Aorta (tissue), 5 donors: ENCODE measurements at regions not wholly inside any gene's neighbourhood (a gene's known extent, or its start where the extent isn't known, plus 50 kb on each side); places are given as distances from the start of the nearest gene placed in this dataset.

Experiments
- ATAC-seq: fragments of 200-7000 bp; cut with Tn5 transposase; one replicate; pipeline ENCODE4 v1.9.1; 2022; ENCODE audit warnings: moderate library complexity; ENCODE audit not compliant: low FRiP score
- DNase-seq, 2 donors: peaks; one replicate each; pipeline ENCODE4 v3.0.0-alpha.2; 2020
- H3K27ac ChIP-seq, 2 donors: one replicate each; pipeline ENCODE4 v1.5.1; 2013; ENCODE audit warnings: low read length in 2 of 2, mild to moderate bottlenecking in 2 of 2, moderate library complexity in 2 of 2, control low read depth in 1 of 2, inconsistent platforms in 1 of 2, low read depth in 1 of 2
- H3K27me3 ChIP-seq, 2 donors: one replicate each; pipeline ENCODE4 v1.6.1; 2013; ENCODE audit warnings: control low read depth in 1 of 2, low read length in 1 of 2, mild to moderate bottlenecking in 1 of 2, moderate library complexity in 1 of 2; ENCODE audit not compliant: insufficient read depth in 2 of 2, control insufficient read depth in 1 of 2
- H3K36me3 ChIP-seq, 2 donors: one replicate each; pipeline ENCODE4 v1.6.1; 2013; ENCODE audit warnings: control low read depth in 1 of 2, low read length in 1 of 2, mild to moderate bottlenecking in 1 of 2; ENCODE audit not compliant: insufficient read depth in 2 of 2, control insufficient read depth in 1 of 2
- H3K4me1 ChIP-seq, 2 donors: one replicate each; pipeline ENCODE4 v1.6.1; 2013; ENCODE audit warnings: low read length in 2 of 2, control low read depth in 1 of 2, mild to moderate bottlenecking in 1 of 2, moderate library complexity in 1 of 2; ENCODE audit not compliant: insufficient read depth in 2 of 2, control insufficient read depth in 1 of 2
- H3K4me3 ChIP-seq, 2 donors: one replicate each; pipeline ENCODE4 v1.5.1; 2013; ENCODE audit warnings: low read length in 2 of 2, control low read depth in 1 of 2, mild to moderate bottlenecking in 1 of 2
- H3K9me3 ChIP-seq: one replicate; pipeline ENCODE4 v1.6.1; 2013; ENCODE audit warnings: mild to moderate bottlenecking, low read length; ENCODE audit not compliant: control insufficient read depth
- WGBS, 2 donors: extraction: QIAGEN DNeasy Blood & Tissue Kit; methylation state at CpG; one replicate each; pipeline ENCODE4 v1.1.7; 2013; 5-methylcytosine and 5-hydroxymethylcytosine counted together
- intact Hi-C, 2 donors: fragments of 100-400 bp; cut with DNase I; formaldehyde crosslinking; loops; one replicate each; pipeline versions ENCODE4 v1.14.2 to v1.15.0; 2022
- donor health status: healthy with polysubstance abuse.
- donor health status: Bipolar disorder and iron deficiency.
- donor health status: DM: no; HTN: no; CAD: no.
- donor health status: DM: no; HTN: no; CAD: no.
- donor health status: DM: yes; HTN: yes; CAD: no.

DNA sequence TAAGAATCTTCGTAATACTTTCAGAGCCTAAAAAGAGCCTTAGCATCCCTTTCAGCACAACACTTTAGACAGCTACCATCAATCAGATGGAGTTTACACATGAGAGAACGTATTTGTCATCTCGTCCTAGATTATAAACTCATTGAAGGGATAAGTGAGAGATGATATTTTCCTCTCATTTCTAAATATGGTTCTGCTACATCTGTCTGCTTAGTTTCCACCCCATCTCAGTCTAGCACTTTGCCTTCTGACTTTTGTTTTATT lies 208.4 kb upstream of the CD180 start:
- no peaks in the 10 kb centered on the region for H3K27me3 ChIP-seq
- H3K27ac ChIP-seq = no peak overlapping the region
- no peak overlapping the region for H3K4me3 ChIP-seq
- intact Hi-C loops = no loop called here
- ATAC-seq = no peak
- H3K9me3 ChIP-seq = no peaks in the 10 kb centered on the region
- 66 to 84% methylated on average over 3 of the region's 3 CpGs for WGBS, 2 donors
- no peak for DNase-seq
- H3K4me1 ChIP-seq = no peaks in the 10 kb centered on the region
- no peaks in the 10 kb centered on the region for H3K36me3 ChIP-seq

- no peak overlapping the region for H3K27ac ChIP-seq
- WGBS, 2 donors = 58 to 63% methylated on average over 6 of the region's 6 CpGs
These were observed 207.9 kb upstream of the CD180 start for GRCh38 chr5:67404256-67405100.

DNA sequence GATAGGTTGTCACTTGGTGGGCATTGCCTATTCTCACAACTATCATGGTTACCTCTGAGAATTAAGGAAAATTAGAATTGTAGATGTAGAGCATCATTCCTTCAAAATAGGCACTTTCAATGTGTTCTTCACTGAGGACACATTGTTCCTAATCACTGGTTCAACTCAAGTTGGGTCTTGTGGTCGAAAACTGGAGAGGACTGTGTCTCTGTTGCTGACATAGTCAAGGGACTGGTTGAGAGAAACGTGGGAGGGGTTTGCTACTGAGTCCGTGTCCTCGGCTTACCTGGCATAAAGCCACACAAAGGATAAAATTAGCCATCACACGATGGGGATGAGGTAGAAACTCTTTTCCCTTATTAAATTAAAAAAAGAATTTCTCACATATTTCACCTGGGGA lies 205.9 kb upstream of the CD180 start:
- no peak for ATAC-seq
- 75 to 79% methylated on average over 5 of the region's 5 CpGs for WGBS, 2 donors
- H3K27ac ChIP-seq = no peak overlapping the region
- no peak overlapping the region for H3K4me3 ChIP-seq
- H3K36me3 ChIP-seq = no peaks in the 10 kb centered on the region
- H3K4me1 ChIP-seq = no peaks in the 10 kb centered on the region
- no peak for DNase-seq
- H3K9me3 ChIP-seq = no peaks in the 10 kb centered on the region
- H3K27me3 ChIP-seq = no peaks in the 10 kb centered on the region
- intact Hi-C loops = no loop called here

More at GRCh38 chr5:67404256-67405100, 207.9 kb upstream of the CD180 start:
- H3K4me1 ChIP-seq = no peaks in the 10 kb centered on the region
- ATAC-seq = no peak
- no peak overlapping the region for H3K4me3 ChIP-seq
- intact Hi-C loops = no loop called here
- no peaks in the 10 kb centered on the region for H3K36me3 ChIP-seq
- H3K27me3 ChIP-seq = no peaks in the 10 kb centered on the region
- DNase-seq = no peak
- H3K9me3 ChIP-seq = no peaks in the 10 kb centered on the region

GRCh38 chr5:67401172-67401571 lies 204.6 kb upstream of the CD180 start:
- no peaks in the 10 kb centered on the region for H3K4me1 ChIP-seq
- intact Hi-C loops = no loop called here
- 42 to 50% methylated on average over 2 of the region's 2 CpGs for WGBS, 2 donors

DNA sequence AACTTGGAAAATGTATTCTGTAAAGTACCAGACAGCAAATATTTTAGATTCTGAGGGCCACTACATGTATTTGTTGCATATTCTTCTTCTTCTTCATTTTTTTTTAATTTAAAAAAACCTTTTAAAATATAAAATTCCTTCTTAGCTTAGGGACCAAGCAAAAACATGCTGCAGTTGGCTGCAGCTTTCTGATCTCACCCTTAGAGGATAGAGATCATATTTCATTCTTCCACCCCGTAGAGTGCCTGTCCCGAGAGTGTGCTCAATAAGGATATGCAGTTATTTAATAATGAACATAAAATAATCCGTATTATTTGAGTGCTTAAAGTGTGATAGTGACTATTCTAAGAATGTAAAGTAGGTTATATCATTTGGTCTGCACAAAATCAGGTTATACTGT lies 204.2 kb upstream of the CD180 start:
- Histone ChIP-seq H3K27ac (no peak overlapping the region), H3K4me3 (no peak overlapping the region), H3K4me1 (no peaks in the 10 kb centered on the region), H3K27me3 (no peaks in the 10 kb centered on the region), H3K36me3 (no peaks in the 10 kb centered on the region), H3K9me3 (no peaks in the 10 kb centered on the region)
- no peak for DNase-seq
- intact Hi-C loops = no loop called here
- 50% methylated on average over 3 of the region's 3 CpGs for WGBS, 2 donors
- ATAC-seq = no peak

More at GRCh38 chr5:67401172-67401571, 204.6 kb upstream of the CD180 start:
- ATAC-seq = no peak
- no peak for DNase-seq
- no peak overlapping the region for H3K27ac ChIP-seq
- H3K4me3 ChIP-seq = no peak overlapping the region
- H3K27me3 ChIP-seq = no peaks in the 10 kb centered on the region
- H3K9me3 ChIP-seq = no peaks in the 10 kb centered on the region
- H3K36me3 ChIP-seq = no peaks in the 10 kb centered on the region

- DNase-seq (no peak), ATAC-seq (no peak)
- H3K27ac ChIP-seq = no peak overlapping the region
- no peaks in the 10 kb centered on the region for H3K27me3 ChIP-seq
- H3K4me3 ChIP-seq = no peak overlapping the region
- no peaks in the 10 kb centered on the region for H3K9me3 ChIP-seq
- intact Hi-C loops = no loop called here
- H3K4me1 ChIP-seq = no peaks in the 10 kb centered on the region
- WGBS, 2 donors = 55 to 64% methylated on average over 2 of the region's 2 CpGs
- H3K36me3 ChIP-seq = no peaks in the 10 kb centered on the region
These were observed 199.3 kb upstream of the CD180 start for GRCh38 chr5:67395790-67396418.

- ATAC-seq (no peak), DNase-seq (no peak)
- H3K4me1 ChIP-seq = no peaks in the 10 kb centered on the region
- no peaks in the 10 kb centered on the region for H3K9me3 ChIP-seq
- no peaks in the 10 kb centered on the region for H3K27me3 ChIP-seq
- no peaks in the 10 kb centered on the region for H3K36me3 ChIP-seq
- no peak overlapping the region for H3K27ac ChIP-seq
- H3K4me3 ChIP-seq = no peak overlapping the region
- intact Hi-C loops = no loop called here
These were observed 196.6 kb upstream of the CD180 start for GRCh38 chr5:67393211-67393610.

GRCh38 chr5:67390935-67391334 lies 194.3 kb upstream of the CD180 start:
- no peak overlapping the region for H3K4me3 ChIP-seq
- WGBS, 2 donors = 83 to 89% methylated on average over 1 of the region's 1 CpG
- no peaks in the 10 kb centered on the region for H3K27me3 ChIP-seq
- H3K4me1 ChIP-seq = no peaks in the 10 kb centered on the region
- no peaks in the 10 kb centered on the region for H3K36me3 ChIP-seq
- no peaks in the 10 kb centered on the region for H3K9me3 ChIP-seq
- DNase-seq = no peak
- intact Hi-C loops = no loop called here
- ATAC-seq = no peak
- H3K27ac ChIP-seq = no peak overlapping the region

- DNase-seq (no peak), ATAC-seq (no peak)
- intact Hi-C loops = no loop called here
- no peaks in the 10 kb centered on the region for H3K9me3 ChIP-seq
- H3K4me1 ChIP-seq = no peaks in the 10 kb centered on the region
- no peaks in the 10 kb centered on the region for H3K36me3 ChIP-seq
- H3K27ac ChIP-seq = no peak overlapping the region
- no peaks in the 10 kb centered on the region for H3K27me3 ChIP-seq
- no peak overlapping the region for H3K4me3 ChIP-seq
These were observed 186.9 kb upstream of the CD180 start for GRCh38 chr5:67383451-67383850.
